ENCODE measurements at regions not wholly inside any gene's neighbourhood (a gene's known extent, or its start where the extent isn't known, plus 50 kb on each side); places are given as distances from the start of the nearest gene placed in this dataset.

DNA sequence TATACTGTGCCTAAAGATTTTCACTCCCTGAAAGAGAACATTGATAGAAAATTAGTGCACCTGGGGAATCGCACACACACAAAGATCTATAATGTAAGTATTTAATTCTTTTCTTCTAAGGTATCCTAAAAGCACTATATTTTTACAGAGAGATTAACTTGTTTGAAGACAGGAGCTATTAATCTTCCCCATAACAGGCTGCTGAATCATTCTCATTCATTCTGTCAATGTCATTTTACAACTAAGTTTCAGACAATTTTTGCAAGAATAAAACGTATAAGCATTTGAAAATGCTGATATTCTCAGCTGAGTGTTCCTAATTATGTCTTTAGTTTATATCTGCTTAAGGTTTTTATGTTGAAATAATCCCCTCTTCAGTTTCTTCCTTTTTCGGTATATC lies 776.7 kb downstream of the NXPH1 start:
- no peak overlapping the region for H3K27ac Mint-ChIP-seq (ENCODE audit: unreplicated experiment)
- TF ChIP-seq, protein P1, sequence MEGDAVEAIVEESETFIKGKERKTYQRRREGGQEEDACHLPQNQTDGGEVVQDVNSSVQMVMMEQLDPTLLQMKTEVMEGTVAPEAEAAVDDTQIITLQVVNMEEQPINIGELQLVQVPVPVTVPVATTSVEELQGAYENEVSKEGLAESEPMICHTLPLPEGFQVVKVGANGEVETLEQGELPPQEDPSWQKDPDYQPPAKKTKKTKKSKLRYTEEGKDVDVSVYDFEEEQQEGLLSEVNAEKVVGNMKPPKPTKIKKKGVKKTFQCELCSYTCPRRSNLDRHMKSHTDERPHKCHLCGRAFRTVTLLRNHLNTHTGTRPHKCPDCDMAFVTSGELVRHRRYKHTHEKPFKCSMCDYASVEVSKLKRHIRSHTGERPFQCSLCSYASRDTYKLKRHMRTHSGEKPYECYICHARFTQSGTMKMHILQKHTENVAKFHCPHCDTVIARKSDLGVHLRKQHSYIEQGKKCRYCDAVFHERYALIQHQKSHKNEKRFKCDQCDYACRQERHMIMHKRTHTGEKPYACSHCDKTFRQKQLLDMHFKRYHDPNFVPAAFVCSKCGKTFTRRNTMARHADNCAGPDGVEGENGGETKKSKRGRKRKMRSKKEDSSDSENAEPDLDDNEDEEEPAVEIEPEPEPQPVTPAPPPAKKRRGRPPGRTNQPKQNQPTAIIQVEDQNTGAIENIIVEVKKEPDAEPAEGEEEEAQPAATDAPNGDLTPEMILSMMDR (IDR thresholded peaks at IDR 0.05; ENCODE audit: unreplicated experiment): no peak
- H3K4me3 Mint-ChIP-seq (ENCODE audit: unreplicated experiment): no peak overlapping the region
- H3K36me3 Mint-ChIP-seq (ENCODE audit: low read depth, unreplicated experiment): no peaks in the 10 kb centered on the region
- no peaks in the 10 kb centered on the region for H3K9me3 Mint-ChIP-seq (ENCODE audit: unreplicated experiment)
- no peaks in the 10 kb centered on the region for H3K27me3 Mint-ChIP-seq (ENCODE audit: unreplicated experiment)
- no peak for DNase-seq (ENCODE audit: low spot score)
- peaks cover 7% of the 10 kb centered on the region for H3K4me1 Mint-ChIP-seq (ENCODE audit: unreplicated experiment)

DNA sequence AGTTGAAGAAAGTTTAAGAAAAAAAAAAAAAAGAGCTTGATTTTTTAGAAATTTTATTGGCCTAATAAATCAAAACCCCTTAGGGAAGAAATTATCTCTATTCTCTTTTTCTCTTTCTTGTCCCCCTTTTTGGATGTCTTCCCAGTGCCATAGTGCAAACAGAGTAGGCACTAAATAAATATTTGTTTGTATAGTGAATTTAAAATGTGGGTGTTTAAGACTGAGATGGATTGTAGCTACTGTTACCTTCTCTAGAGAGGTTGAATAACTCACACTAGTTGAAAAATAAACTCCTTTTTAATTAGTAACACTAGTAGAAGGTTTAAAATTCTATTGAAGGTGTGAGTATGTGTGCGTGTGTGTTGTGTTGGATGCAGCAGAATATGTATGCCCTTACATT lies 783.8 kb downstream of the NXPH1 start:
- H3K4me1 Mint-ChIP-seq (ENCODE audit: unreplicated experiment): no peaks in the 10 kb centered on the region
- H3K4me3 Mint-ChIP-seq (ENCODE audit: unreplicated experiment): no peak overlapping the region
- no peaks in the 10 kb centered on the region for H3K36me3 Mint-ChIP-seq (ENCODE audit: low read depth, unreplicated experiment)
- TF ChIP-seq, protein P1 (IDR thresholded peaks at IDR 0.05; ENCODE audit: unreplicated experiment): no peak
- H3K27me3 Mint-ChIP-seq (ENCODE audit: unreplicated experiment): no peaks in the 10 kb centered on the region
- DNase-seq (ENCODE audit: low spot score): no peak
- no peaks in the 10 kb centered on the region for H3K9me3 Mint-ChIP-seq (ENCODE audit: unreplicated experiment)
- no peak overlapping the region for H3K27ac Mint-ChIP-seq (ENCODE audit: unreplicated experiment)

DNA sequence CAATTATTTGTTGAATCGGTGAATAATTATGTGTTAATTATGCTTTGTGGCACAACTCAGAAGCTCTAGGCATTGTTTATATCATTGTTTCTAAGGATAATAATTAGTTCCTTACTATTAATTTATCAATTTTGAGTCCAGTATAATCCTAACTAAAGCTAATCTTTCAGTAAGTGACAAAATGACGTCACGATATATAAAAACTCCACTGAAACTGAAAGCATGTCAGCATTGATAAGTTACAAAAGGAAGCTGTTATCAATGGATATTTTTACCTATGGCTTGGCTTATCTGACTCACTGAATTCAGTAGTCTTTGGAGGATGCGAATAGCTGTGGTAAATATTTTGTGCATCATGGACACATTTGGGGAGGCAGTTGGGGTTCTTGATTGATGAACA lies 793.1 kb downstream of the NXPH1 start:
- Mint-ChIP-seq H3K27me3 (ENCODE audit: unreplicated experiment) (no peaks in the 10 kb centered on the region), H3K4me3 (ENCODE audit: unreplicated experiment) (no peak overlapping the region)

DNA sequence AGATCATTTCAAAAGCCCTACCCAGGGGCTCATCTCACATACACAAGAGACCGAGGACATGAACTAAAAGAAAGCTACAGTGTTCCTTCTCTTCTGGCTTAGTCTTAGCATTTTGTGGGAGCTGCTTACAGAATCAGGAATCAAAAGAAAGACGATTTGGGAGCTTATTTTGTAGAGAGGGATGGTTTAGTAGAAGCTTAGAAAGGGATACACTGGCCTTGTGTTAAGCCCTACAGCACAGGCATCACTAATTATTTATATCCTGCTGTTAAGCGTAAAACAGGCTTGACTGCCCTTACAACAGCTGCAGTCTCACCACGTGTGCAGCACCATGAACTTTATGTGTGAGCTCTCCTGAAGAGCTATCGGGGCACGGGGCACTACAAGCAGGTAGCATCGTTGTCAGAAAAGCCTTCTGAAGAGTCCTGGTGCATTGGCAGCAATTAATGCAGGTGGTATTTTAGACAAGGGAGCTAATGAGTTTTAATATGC lies 798.3 kb downstream of the NXPH1 start:
- H3K27ac Mint-ChIP-seq (ENCODE audit: unreplicated experiment): no peak overlapping the region
- TF ChIP-seq, protein P1 (IDR thresholded peaks at IDR 0.05; ENCODE audit: unreplicated experiment): no peak
- no peaks in the 10 kb centered on the region for H3K9me3 Mint-ChIP-seq (ENCODE audit: unreplicated experiment)
- no peak overlapping the region for H3K4me3 Mint-ChIP-seq (ENCODE audit: unreplicated experiment)
- peaks cover 3% of the 10 kb centered on the region for H3K27me3 Mint-ChIP-seq (ENCODE audit: unreplicated experiment)
- H3K4me1 Mint-ChIP-seq (ENCODE audit: unreplicated experiment): no peaks in the 10 kb centered on the region
- no peaks in the 10 kb centered on the region for H3K36me3 Mint-ChIP-seq (ENCODE audit: low read depth, unreplicated experiment)
- DNase-seq (ENCODE audit: low spot score): no peak

More for the DNA sequence above, 793.1 kb downstream of the NXPH1 start:
- Mint-ChIP-seq H3K36me3 (ENCODE audit: low read depth, unreplicated experiment) (no peaks in the 10 kb centered on the region), H3K27ac (ENCODE audit: unreplicated experiment) (no peak overlapping the region), H3K9me3 (ENCODE audit: unreplicated experiment) (no peaks in the 10 kb centered on the region), H3K4me1 (ENCODE audit: unreplicated experiment) (no peaks in the 10 kb centered on the region)
- TF ChIP-seq, protein P1 (IDR thresholded peaks at IDR 0.05; ENCODE audit: unreplicated experiment): no peak
- no peak for DNase-seq (ENCODE audit: low spot score)

DNA sequence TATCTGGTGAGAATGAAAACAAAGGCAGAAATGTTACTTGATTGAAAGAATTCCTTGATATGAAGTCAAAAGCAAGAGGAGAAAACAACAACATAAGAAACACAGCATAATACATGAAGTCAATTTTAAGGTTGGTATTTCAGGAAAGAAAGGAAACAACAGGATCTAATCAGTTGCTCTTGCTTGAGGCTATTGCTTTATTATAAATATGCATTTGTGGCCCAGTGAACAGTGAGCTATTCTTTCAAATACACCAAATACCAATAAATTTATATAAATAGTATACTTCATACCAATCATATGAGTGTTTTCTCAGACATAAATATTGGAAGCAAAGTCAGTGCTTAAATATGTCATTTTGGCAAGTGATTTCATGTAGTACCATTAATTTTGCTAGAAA lies 806.6 kb downstream of the NXPH1 start:
- H3K4me1 Mint-ChIP-seq (ENCODE audit: unreplicated experiment): no peaks in the 10 kb centered on the region
- no peaks in the 10 kb centered on the region for H3K27me3 Mint-ChIP-seq (ENCODE audit: unreplicated experiment)
- no peaks in the 10 kb centered on the region for H3K9me3 Mint-ChIP-seq (ENCODE audit: unreplicated experiment)
- H3K27ac Mint-ChIP-seq (ENCODE audit: unreplicated experiment): no peak overlapping the region
- H3K4me3 Mint-ChIP-seq (ENCODE audit: unreplicated experiment): no peak overlapping the region
- no peaks in the 10 kb centered on the region for H3K36me3 Mint-ChIP-seq (ENCODE audit: low read depth, unreplicated experiment)
- TF ChIP-seq, protein P1 (IDR thresholded peaks at IDR 0.05; ENCODE audit: unreplicated experiment): no peak
- DNase-seq (ENCODE audit: low spot score): no peak

Data from endothelial cell (in vitro differentiated cells).